K562 (cell line): ENCODE measurements at regions not wholly inside any gene's neighbourhood (a gene's known extent, or its start where the extent isn't known, plus 50 kb on each side); places are given as distances from the start of the nearest gene placed in this dataset.

Experiments
- ATAC-seq: fragments of 200-7000 bp; cut with Tn5 transposase; 3 replicates; pipeline ENCODE4 v1.9.1; 2020; ENCODE audit warnings: moderate library complexity
- BruUV-seq: library from RNA; stranded (reverse); fragments of 400-500 nt; replicated peaks from 2 replicates; lab custom pipeline; 2021; lab: Mats Ljungman, UMichigan
- CTCF ChIA-PET: fragments of 300-600 bp; formaldehyde crosslinking; extraction: SDS; loops from one replicate; lab custom pipeline; 2021; ENCODE audit warnings: low intra/inter-chr PET ratio; lab: Yijun Ruan, JAX
- POLR2A ChIA-PET: fragments of 300-600, 350-650 bp; sonication (Branson Sonifier 250); formaldehyde crosslinking; extraction: SDS; loops from one replicate; lab custom pipeline; 2021; ENCODE audit warnings: antibody characterized with exemption, inconsistent platforms; lab: Yijun Ruan, JAX
- DNase-seq, 4 experiments: peaks; one replicate each; pipeline versions ENCODE4 v3.0.0 to v3.0.0-alpha.2; 2011 to 2018; ENCODE audit warnings: low spot score in 3 of 4, mixed read lengths in 3 of 4; ENCODE audit errors: extremely low read depth in 1 of 4
- FAIRE-seq: peaks from 2 replicates; lab custom pipeline; 2011; peaks lifted over from hg19 to GRCh38; lab: Jason Lieb, UNC
- H2AFZ ChIP-seq: 2 replicates; pipeline ENCODE4 v1.6.0; 2011; ENCODE audit warnings: low read depth, low read length, control low read depth, inconsistent platforms
- H3K27ac ChIP-seq: fragments of 200-600 bp; 3 replicates; pipeline ENCODE4 v1.8.0; 2011; ENCODE audit warnings: low read depth, mild to moderate bottlenecking, control low read depth, inconsistent platforms, low read length, moderate library complexity, mixed read lengths; ENCODE audit errors: extremely low read depth
- H3K27me3 ChIP-seq, 2 experiments: fragments of 300-600 bp in 1 of 2; 2 replicates in 1 of 2; 3 replicates in 1 of 2; pipeline versions ENCODE4 v1.6.0 to v1.8.0; 2011; ENCODE audit warnings: inconsistent platforms in 2 of 2, low read length in 2 of 2, mild to moderate bottlenecking in 1 of 2, mixed read lengths in 1 of 2, moderate library complexity in 1 of 2; ENCODE audit not compliant: control insufficient read depth in 2 of 2, insufficient read depth in 2 of 2
- H3K36me3 ChIP-seq: fragments of 300-600 bp; 3 replicates; pipeline ENCODE4 v1.8.0; 2011; ENCODE audit warnings: mild to moderate bottlenecking, low read length, inconsistent platforms; ENCODE audit not compliant: control insufficient read depth, insufficient read depth
- H3K4me1 ChIP-seq, 2 experiments: fragments of 200-600 bp in 1 of 2; replicated peaks in 1 of 2; 2 replicates in 1 of 2; 3 replicates in 1 of 2; pipeline versions ENCODE4 v1.5.1 to v1.8.0; 2011; ENCODE audit warnings: inconsistent platforms in 2 of 2, low read length in 2 of 2, mild to moderate bottlenecking in 1 of 2, mixed read lengths in 1 of 2, moderate library complexity in 1 of 2; ENCODE audit not compliant: control insufficient read depth in 2 of 2, insufficient read depth in 2 of 2
- H3K4me2 ChIP-seq: 2 replicates; pipeline ENCODE4 v1.6.1; 2011; ENCODE audit warnings: low read length, control low read depth, inconsistent platforms, mixed read lengths; ENCODE audit not compliant: insufficient read depth
- H3K4me3 ChIP-seq: fragments of 200-600 bp; sonication (generic), shearing (Covaris generic); 2 replicates; pipeline ENCODE4 v1.5.1; 2016; ENCODE audit warnings: control low read depth, inconsistent platforms
- H3K79me2 ChIP-seq: fragments of 200-600 bp; 3 replicates; pipeline ENCODE4 v1.8.0; 2011; ENCODE audit warnings: low read length, inconsistent platforms; ENCODE audit not compliant: control insufficient read depth, insufficient read depth
- H3K9ac ChIP-seq, 2 experiments: 2 replicates each; pipeline versions ENCODE4 v1.6.0 to v1.6.1; 2011; ENCODE audit warnings: low read depth in 2 of 2, low read length in 2 of 2, control low read depth in 1 of 2, inconsistent platforms in 1 of 2, mild to moderate bottlenecking in 1 of 2, mixed read lengths in 1 of 2; ENCODE audit not compliant: insufficient read depth in 1 of 2
- H3K9me1 ChIP-seq: one replicate; pipeline ENCODE4 v1.6.0; 2011; ENCODE audit warnings: inconsistent platforms, mild to moderate bottlenecking, low read length, moderate library complexity; ENCODE audit not compliant: control insufficient read depth, insufficient read depth
- H3K9me3 ChIP-seq: replicated peaks from 2 replicates; pipeline ENCODE4 v1.5.1; 2011; ENCODE audit warnings: low read depth, low read length, inconsistent platforms; ENCODE audit not compliant: control insufficient read depth, insufficient read depth
- H4K20me1 ChIP-seq: replicated peaks from 2 replicates; pipeline ENCODE4 v1.6.1; 2011; ENCODE audit warnings: low read length, inconsistent platforms, mixed read lengths; ENCODE audit not compliant: control insufficient read depth, insufficient read depth
- ATF3 ChIP-seq, 2 experiments: fragments of 450-650 bp in 1 of 2; sonication (generic) in 1 of 2; formaldehyde crosslinking in 1 of 2; IDR thresholded peaks in 1 of 2; conservative IDR thresholded peaks in 1 of 2; 2 replicates each; pipeline versions ENCODE4 v1.6.1 to v1.8.1; 2016 to 2023; ENCODE audit warnings: mild to moderate bottlenecking in 2 of 2, moderate library complexity in 2 of 2, inconsistent platforms in 1 of 2, missing genetic modification reagents in 1 of 2
- BCOR ChIP-seq: fragments of 450-650 bp; IDR thresholded peaks from 2 replicates; pipeline ENCODE4 v1.6.1; 2016
- CBX5 ChIP-seq: IDR thresholded peaks from 2 replicates; pipeline ENCODE4 v1.6.1; 2014; ENCODE audit warnings: low read depth, borderline replicate concordance
- CREBBP ChIP-seq: IDR thresholded peaks from one replicate; pipeline ENCODE4 v1.6.1; 2012; ENCODE audit warnings: low read depth, mild to moderate bottlenecking, control low read depth, inconsistent platforms, low read length
- HMGN3 ChIP-seq: IDR thresholded peaks from 2 replicates; pipeline ENCODE4 v1.6.1; 2011; ENCODE audit warnings: borderline replicate concordance, low read depth, mild to moderate bottlenecking, mixed read lengths, low read length; ENCODE audit not compliant: insufficient read length; ENCODE audit errors: extremely low read depth
- HNRNPK ChIP-seq: fragments of 200-400 bp; formaldehyde crosslinking; IDR thresholded peaks from one replicate; pipeline ENCODE4 v1.6.1; 2018; ENCODE audit warnings: mild to moderate bottlenecking, low read depth, low read length; ENCODE audit not compliant: poor library complexity, severe bottlenecking
- SETDB1 ChIP-seq: IDR thresholded peaks from one replicate; pipeline ENCODE4 v1.6.1; 2012; ENCODE audit warnings: low read length, control low read depth, inconsistent platforms
- SMARCA4 ChIP-seq: fragments of 450-650 bp; IDR thresholded peaks from 2 replicates; pipeline ENCODE4 v1.6.1; 2016
- SMARCA5 ChIP-seq: fragments of 450-650 bp; IDR thresholded peaks from 2 replicates; pipeline ENCODE4 v1.6.1; 2016
- TRIM28 ChIP-seq: fragments of 450-650 bp; IDR thresholded peaks from 2 replicates; pipeline ENCODE4 v1.6.1; 2017
- ZFP36 ChIP-seq: fragments of 150-350 bp; IDR thresholded peaks from 2 replicates; pipeline ENCODE4 v1.6.1; 2018; ENCODE audit warnings: low read length, low read depth; ENCODE audit not compliant: partially characterized antibody
- ZNF184 ChIP-seq: sonication (generic); formaldehyde crosslinking; IDR thresholded peaks from 2 replicates; pipeline ENCODE4 v1.5.0; 2020; ENCODE audit warnings: missing genetic modification reagents
- ZNF589 ChIP-seq: fragments of 200-800 bp; sonication (Bioruptor generic); IDR thresholded peaks from 2 replicates; pipeline ENCODE4 v1.6.1; 2016; ENCODE audit warnings: low read depth, missing genetic modification characterization, missing compliant biosample characterization
- ZSCAN29 ChIP-seq: fragments of 450-650 bp; IDR thresholded peaks from 2 replicates; pipeline ENCODE4 v1.6.1; 2017
- WGBS: fragments of 100-300 bp; shearing (Covaris generic); methylation state at CpG from one replicate; pipeline ENCODE4 v1.1.6; 2016; ENCODE audit warnings: low coverage, mixed read lengths; ENCODE audit not compliant: insufficient coverage; ENCODE audit errors: missing lambda C conversion rate; 5-methylcytosine and 5-hydroxymethylcytosine counted together
- in situ Hi-C: fragments of 300-500 bp; cut with MboI; formaldehyde crosslinking; loops from 4 replicates; pipeline ENCODE4 v1.15.0; 2018; ENCODE audit warnings: inconsistent platforms, mixed read lengths
- intact Hi-C: fragments of 100-400 bp; cut with micrococcal nuclease; formaldehyde crosslinking; loops from 2 replicates; pipeline ENCODE4 v1.14.2; 2022
- TF ChIP-seq, protein P1 (sequence below): fragments of 250-450 bp; sonication (Bioruptor Pico); IDR thresholded peaks from 2 replicates; pipeline ENCODE4 v1.4.0; 2020; ENCODE audit warnings: mild to moderate bottlenecking
- TF ChIP-seq, protein P2 (sequence below): fragments of 250-450 bp; sonication (Bioruptor Pico); IDR thresholded peaks from 2 replicates; pipeline ENCODE4 v1.5.0; 2021
- TF ChIP-seq, protein P3 (sequence below): fragments of 250-450 bp; sonication (Bioruptor Pico); IDR thresholded peaks from 2 replicates; pipeline ENCODE4 v1.4.0; 2020; ENCODE audit warnings: mild to moderate bottlenecking, moderate library complexity

GRCh38 chr1:181204530-181204929 lies 116.0 kb downstream of the IER5 start:
- in situ Hi-C loops (no loop called here), intact Hi-C loops (no loop called here)
- H3K27ac ChIP-seq = no peak overlapping the region
- TF ChIP-seq ATF3 (IDR thresholded peaks at IDR 0.05) = peak; percentile 26; the same call in 1 of the 2 replicates
- no peak for TF ChIP-seq ATF3 (CRISPR knock-in tag; conservative IDR thresholded peaks at IDR 0.05)
- TF ChIP-seq, protein P1, sequence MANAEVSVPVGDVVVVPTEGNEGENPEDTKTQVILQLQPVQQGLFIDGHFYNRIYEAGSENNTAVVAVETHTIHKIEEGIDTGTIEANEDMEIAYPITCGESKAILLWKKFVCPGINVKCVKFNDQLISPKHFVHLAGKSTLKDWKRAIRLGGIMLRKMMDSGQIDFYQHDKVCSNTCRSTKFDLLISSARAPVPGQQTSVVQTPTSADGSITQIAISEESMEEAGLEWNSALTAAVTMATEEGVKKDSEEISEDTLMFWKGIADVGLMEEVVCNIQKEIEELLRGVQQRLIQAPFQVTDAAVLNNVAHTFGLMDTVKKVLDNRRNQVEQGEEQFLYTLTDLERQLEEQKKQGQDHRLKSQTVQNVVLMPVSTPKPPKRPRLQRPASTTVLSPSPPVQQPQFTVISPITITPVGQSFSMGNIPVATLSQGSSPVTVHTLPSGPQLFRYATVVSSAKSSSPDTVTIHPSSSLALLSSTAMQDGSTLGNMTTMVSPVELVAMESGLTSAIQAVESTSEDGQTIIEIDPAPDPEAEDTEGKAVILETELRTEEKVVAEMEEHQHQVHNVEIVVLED = no peak
- no peak for TF ChIP-seq TRIM28
- TF ChIP-seq HNRNPK = no peak
- no peak for TF ChIP-seq SETDB1
- TF ChIP-seq ZFP36 = peak; percentile 20
- TF ChIP-seq CREBBP = no peak
- TF ChIP-seq ZNF184 (CRISPR knock-in tag) = no peak
- TF ChIP-seq, protein P2, sequence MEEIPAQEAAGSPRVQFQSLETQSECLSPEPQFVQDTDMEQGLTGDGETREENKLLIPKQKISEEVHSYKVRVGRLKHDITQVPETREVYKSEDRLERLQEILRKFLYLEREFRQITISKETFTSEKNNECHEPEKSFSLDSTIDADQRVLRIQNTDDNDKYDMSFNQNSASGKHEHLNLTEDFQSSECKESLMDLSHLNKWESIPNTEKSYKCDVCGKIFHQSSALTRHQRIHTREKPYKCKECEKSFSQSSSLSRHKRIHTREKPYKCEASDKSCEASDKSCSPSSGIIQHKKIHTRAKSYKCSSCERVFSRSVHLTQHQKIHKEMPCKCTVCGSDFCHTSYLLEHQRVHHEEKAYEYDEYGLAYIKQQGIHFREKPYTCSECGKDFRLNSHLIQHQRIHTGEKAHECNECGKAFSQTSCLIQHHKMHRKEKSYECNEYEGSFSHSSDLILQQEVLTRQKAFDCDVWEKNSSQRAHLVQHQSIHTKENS (CRISPR knock-in tag) = no peak
- TF ChIP-seq CBX5 = no peak
- TF ChIP-seq, protein P3, sequence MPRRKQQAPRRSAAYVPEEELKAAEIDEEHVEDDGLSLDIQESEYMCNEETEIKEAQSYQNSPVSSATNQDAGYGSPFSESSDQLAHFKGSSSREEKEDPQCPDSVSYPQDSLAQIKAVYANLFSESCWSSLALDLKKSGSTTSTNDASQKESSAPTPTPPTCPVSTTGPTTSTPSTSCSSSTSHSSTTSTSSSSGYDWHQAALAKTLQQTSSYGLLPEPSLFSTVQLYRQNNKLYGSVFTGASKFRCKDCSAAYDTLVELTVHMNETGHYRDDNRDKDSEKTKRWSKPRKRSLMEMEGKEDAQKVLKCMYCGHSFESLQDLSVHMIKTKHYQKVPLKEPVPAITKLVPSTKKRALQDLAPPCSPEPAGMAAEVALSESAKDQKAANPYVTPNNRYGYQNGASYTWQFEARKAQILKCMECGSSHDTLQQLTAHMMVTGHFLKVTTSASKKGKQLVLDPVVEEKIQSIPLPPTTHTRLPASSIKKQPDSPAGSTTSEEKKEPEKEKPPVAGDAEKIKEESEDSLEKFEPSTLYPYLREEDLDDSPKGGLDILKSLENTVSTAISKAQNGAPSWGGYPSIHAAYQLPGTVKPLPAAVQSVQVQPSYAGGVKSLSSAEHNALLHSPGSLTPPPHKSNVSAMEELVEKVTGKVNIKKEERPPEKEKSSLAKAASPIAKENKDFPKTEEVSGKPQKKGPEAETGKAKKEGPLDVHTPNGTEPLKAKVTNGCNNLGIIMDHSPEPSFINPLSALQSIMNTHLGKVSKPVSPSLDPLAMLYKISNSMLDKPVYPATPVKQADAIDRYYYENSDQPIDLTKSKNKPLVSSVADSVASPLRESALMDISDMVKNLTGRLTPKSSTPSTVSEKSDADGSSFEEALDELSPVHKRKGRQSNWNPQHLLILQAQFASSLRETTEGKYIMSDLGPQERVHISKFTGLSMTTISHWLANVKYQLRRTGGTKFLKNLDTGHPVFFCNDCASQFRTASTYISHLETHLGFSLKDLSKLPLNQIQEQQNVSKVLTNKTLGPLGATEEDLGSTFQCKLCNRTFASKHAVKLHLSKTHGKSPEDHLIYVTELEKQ = no peak
- no peak for TF ChIP-seq ZNF589
- TF ChIP-seq BCOR = peak; percentile 60
- no peak for TF ChIP-seq ZSCAN29
- peak; percentile 68; the same call in 1 of the 2 replicates for TF ChIP-seq SMARCA5
- TF ChIP-seq HMGN3 = no peak
- TF ChIP-seq SMARCA4 = no peak
- ChIA-PET POLR2A (no interaction called here), CTCF (no interaction called here)
- BruUV-seq = no TSS peak
- H3K27me3 ChIP-seq = peaks cover 43 to 61% of the 10 kb centered on the region in 2 experiments
- ATAC-seq = peak; percentile 54
- no peaks in the 10 kb centered on the region for H3K9me1 ChIP-seq
- no peaks in the 10 kb centered on the region for H3K4me1 ChIP-seq
- no peak for DNase-seq
- H2AFZ ChIP-seq = no peak overlapping the region
- H3K4me2 ChIP-seq = no peak overlapping the region
- FAIRE-seq = no peak
- H3K79me2 ChIP-seq = no peaks in the 10 kb centered on the region
- H3K36me3 ChIP-seq = no peaks in the 10 kb centered on the region
- WGBS = 0% methylated on average over 6 of the region's 6 CpGs
- H3K9ac ChIP-seq = no peak overlapping the region
- no peaks in the 10 kb centered on the region; the same call in 1 of the 2 replicates for H4K20me1 ChIP-seq
- no peak overlapping the region for H3K4me3 ChIP-seq
- no peaks in the 10 kb centered on the region for H3K9me3 ChIP-seq
